ENCODE measurements at regions not wholly inside any gene's neighbourhood (a gene's known extent, or its start where the extent isn't known, plus 50 kb on each side); places are given as distances from the start of the nearest gene placed in this dataset.
A peak's percentile ranks its signal among the peaks of the same experiment; 100 is the strongest.
"Not testable (repeated sequence)": the region's sequence is repeated elsewhere in the genome, so short reads cannot be mapped to it uniquely, and the experiment has no call there.

DNA sequence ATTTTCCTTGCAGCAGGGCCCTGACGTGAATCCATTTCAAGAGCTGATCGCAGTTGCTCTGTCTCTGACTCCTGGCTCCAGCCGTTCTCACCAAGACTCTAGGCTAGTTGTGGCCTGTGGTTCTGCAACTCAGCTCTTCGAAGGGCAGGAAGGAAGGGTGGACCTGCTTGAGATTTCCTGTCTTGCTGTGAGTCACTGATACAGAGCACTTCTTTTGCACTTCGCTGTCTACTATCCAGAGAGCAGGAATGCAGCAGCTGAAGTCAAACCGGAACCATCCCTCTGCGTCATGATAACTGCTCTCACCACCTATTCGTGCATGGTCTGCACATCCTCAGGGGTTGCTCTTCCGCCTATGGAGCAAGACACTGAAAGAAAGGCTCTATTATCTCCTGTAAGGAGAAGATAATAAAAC lies 59.7 kb downstream of the RAP2B start:
- DNase-seq = peak; percentile 44

DNA sequence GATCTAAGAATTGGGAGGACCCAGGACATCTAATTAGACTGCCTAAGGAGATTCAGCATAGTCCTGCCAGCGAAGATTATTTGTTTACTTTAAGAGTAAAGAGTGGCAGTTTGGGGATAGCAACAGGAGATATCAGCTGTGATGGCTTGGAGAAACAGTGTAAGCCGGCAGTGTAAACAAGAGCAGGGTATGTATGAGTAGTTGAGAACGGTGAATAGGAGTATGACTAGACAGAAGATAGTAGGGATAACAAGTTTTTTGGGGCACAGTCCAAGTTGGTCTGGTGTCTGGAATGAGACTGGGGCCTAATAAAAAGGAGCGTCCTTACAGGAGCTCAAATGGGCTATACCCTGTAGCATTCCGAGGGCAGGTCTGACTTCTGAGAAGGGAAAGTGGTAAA lies 64.9 kb downstream of the RAP2B start:
- not testable (repeated sequence) for DNase-seq

DNA sequence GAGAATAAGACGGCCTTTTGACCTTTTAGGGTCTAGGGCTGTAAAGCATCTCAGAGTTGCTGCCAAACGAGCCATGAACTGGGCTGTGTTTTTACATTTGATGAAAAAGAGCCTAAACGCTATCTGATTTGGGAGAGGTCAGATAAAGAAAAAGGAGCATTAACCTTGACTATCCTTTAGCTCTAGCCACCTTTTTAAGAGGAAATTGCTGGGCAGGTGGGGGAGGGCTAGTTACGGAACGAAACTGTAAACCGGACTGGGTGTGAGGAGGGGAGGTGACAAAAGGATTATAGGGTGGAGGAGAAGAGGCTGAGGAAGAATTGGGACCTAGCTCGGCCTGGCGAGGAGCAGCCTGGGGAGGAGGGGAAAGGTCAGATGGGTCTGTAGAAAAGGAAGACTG lies 68.4 kb downstream of the RAP2B start:
- not testable (repeated sequence) for DNase-seq

DNA sequence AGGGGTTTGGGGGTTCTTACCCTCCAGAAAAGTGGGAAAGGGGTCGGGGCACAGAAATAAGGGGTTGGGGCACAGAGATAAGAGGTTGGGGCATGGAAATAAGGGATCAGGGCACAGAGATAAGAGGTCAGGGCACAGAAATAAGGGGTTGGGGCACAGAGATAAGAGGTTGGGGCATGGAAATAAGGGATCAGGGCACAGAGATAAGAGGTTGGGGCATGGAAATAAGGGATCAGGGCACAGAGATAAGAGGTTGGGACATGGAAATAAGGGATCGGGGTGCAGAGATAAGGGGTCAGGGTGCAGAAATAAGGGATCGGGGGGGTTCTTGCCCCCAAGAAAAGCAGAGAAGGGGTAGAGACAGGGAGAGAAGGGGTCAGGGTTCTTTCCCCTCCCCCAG lies 69.2 kb downstream of the RAP2B start:
- not testable (repeated sequence) for DNase-seq

DNA sequence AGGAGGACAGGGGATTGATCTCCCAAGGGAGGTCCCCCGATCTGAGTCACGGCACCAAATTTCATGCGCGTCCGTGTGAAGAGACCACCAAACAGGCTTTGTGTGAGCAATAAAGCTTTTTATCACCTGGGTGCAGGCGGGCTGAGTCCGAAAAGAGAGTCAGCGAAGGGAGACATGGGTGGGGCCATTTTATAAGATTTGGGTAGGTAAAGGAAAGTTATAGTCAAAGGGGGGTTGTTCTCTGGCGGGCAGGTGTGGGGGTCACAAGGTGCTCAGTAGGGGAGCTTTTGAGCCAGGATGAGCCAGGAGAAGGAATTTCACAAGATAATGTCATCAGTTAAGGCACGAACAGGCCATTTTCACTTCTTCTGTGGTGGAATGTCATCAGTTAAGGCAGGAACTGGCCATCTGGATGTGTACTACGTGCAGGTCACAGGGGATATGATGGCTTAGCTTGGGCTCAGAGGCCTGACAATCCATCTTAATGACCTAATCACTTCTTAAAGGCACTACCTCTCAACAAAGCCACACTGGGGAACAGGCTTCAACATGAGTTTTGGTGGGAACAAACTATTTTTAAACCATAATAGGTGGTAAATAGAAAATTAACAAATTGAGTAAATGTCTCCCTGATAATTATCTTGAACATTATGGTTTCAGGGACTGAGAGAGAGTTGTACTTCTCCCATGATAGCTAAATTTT lies 70.2 kb downstream of the RAP2B start:
- not testable (repeated sequence) for DNase-seq

DNA sequence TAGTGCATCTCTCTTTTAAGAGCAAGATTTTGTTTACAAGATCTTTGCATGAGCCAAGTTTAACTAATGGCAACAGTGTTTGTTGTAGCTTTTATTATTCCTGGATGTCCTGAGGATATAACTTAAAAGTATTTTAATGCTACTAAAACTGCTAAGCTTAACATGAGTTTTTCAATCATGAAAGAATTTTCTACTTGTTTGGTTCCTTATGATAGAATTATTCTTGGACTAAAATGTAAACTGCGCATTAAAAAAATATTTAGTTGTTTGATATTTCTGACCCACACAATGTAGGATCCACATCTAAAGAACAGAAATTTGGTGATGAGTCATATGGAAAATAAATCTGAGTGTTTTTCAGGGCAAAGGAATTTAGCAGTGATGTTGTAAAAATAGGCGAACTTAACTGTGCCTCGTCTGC lies 70.8 kb downstream of the RAP2B start:
- no peak for DNase-seq

DNA sequence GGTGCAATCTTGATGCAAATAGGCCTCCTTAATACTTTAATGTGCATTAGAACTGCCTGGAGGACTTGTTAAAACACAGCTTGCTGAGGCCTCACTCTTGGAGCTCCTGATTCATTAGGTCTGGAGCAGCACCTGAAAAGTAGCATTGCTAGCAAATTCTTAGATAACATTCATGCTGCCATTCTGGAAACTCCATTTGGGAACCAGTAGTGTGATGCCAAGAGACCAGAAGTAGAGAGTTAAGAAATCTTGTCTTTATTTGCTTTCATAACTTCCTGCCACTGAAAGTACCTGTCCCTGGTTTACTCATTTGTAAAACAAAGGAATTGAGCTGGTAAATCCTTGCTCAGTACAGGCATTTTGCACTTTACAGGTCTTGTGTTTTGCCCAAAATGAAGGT lies 72.0 kb downstream of the RAP2B start:
- no peak for DNase-seq

DNA sequence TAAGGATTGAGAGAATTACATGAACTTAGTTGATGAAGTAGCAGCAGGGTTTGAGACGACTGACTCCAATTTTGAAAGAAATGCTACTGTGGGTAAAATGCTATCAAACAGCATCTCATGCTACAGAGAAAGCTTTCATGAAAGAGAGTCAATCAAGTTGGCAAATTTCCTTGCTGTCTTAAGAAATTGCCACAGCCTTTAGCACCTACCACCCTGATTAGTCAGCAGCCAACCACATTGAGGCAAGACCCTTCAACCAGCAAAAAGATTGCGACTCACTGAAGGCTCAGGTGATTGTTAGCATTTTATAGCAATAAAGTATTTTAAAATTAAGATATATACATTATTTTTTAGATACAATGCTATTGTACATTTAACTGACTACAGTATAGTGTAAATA lies 80.9 kb downstream of the RAP2B start:
- DNase-seq = no peak

DNA sequence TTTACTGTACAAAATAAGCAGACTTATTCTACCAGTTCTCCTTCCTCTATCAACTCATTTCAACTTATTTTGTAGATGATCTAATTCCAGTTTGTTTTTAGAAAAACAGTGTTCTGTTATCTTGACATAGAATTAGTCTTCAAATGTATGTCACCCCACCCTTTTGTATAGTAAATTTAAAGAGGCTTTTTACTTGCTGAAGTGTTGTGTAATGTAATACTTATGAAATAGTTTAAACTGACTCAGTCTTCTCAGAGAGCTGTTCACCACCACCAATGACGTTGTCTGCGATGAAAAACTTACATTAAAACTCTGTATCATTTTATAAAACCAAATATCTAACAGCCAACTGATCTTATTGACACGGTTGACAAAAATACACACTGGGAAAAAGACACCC lies 82.9 kb downstream of the RAP2B start:
- no peak for DNase-seq

DNA sequence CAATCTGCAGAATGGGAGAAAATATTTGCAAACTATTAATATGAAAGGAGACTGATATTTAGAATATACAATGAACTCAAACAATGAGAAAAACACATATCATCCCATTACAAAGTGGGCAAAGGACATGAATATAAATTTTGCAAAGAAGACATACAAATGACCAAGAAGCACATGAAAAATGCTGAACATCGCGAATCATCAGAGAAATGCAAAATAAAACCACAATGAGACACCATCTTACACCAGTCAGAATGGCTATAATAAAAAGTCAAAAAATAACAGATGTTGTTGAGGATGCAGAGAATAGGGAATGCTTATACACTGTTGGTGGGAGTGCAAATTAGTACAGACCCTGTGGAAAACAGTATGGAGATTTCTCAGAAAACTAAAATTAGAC lies 83.6 kb downstream of the RAP2B start:
- DNase-seq = no peak

DNA sequence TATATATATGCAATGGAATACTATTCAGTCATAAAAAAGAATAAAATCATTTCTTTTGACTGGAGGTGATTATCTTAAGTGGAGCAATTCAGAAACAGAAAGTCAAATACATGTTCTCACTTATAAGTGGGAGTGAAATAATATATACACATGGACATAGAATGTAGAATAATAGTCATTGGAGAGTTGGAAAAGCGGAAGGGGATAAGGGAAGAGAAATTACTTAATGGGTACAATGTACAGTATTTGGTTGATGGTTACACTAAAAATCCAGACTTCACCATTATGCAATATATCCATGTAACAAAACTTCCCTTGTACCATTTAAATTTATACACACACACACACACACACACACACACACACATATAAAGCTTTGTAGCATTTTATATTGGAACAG lies 84.3 kb downstream of the RAP2B start:
- DNase-seq = no peak

DNA sequence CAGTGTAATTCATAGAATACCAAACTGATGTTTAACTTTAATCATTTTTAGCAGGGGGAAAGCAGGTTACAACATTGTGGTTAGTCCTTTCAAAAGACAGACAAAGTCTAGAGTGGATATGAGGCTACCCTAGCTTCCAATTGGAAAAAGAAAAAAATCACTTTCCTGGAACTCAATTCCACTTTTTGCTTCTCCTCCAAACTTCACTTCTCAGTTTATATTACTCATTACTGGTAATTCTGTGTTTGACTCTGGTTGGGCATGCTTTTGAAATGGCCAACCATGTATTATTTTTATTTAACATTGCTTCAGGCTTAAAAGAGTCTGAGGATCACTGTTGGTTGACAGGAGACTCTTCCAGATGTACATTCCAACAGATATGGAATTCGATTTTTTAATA lies 84.8 kb downstream of the RAP2B start:
- DNase-seq = no peak

DNA sequence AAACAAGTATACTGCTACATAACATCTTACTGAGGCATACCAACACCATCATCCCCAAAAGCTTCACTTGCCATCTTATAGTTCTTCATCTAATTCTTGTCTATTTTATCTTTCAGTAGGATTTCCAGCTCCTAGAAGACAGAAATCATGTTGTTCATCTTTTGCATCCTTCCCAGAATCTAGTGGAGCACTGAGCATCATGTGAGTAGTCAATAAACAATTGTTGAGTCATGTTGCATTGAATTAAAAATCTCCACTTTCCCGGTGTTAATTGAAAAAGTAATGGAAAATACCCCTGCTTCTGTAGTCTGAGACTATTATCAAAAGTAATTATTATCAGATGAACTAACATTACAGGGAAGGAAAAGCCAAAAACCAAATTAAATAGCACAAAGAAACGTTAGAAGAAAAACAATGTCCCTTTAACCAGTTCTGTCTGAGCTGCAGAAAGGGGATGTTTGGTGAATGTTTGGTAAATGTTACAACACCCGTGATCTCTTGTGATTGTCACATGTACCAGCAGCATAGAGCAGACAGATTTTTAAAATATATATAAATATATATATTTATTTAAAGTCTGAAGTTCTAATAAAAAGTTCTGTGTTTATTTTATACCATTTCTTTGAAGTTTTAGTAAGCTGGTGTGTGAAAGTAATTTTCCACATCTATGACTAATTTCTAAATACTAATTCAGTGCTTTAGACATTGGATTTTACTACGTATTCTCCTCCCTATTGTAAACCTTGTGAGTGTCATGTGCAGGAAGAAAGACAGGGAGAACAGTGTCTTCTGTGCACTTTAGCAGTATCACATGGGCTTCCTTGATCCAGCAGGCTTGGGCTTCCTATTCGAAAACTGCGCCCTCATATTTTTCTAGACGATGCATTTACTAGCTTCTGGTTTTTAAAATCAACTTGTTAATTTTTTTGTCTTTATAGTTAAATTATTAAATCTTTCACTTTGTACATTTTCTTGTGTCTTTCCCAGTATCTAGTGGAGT lies 85.6 kb downstream of the RAP2B start:
- DNase-seq = no peak

DNA sequence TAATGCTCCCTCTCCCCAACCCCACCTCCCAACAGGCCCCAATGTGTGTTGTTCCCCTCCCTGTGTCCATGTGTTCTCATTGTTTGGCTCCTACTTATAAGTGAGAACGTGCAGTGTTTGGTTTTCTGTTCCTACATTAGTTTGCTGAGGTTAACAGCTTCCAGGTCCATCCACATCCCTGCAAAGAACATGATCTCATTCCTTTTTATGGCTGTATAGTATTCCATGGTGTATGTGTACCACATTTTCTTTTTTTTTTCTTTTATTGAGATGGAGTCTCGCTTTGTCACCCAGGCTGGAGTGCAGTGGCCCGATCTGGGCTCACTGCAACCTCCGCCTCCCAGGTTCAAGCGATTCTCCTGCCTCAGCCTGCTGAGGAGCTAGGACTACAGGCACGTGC lies 86.8 kb downstream of the RAP2B start:
- not testable (repeated sequence) for DNase-seq

DNA sequence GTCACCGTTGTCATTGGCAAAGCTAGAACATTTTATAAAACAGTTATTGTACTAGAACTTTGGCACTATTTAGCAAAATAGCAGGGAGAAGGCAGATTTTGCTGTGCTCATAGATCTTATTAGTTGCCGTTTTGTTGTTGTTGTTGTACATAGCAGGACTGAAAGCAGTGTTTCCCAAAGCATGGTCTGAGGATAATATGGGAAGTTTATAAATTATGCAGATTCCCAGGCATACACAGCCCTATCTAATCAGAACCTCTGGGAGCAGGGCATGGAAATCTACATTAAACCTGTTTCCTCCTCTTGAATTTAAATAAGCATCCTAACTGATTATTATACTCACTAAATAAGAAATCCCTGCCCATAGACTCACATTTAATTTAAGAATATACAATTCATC lies 87.9 kb downstream of the RAP2B start:
- DNase-seq = no peak

DNA sequence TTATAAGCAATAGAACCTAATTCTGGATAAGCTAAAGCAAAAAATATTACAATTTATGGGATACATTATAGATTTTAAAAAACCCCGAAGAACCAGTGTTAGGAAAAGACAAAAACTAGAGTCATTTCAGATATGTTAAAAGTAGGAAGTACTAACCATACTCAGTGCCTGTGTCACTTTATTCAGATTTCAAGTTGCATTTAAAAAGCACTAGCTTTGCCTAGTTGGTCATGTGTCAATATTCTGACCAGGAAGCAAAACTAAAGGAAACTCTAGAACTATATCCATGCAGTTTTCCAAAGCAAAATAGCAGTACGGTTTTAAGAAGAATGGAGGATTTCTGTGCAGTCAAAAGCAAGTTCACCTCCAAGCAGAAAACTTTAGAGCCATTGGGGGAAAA lies 88.4 kb downstream of the RAP2B start:
- no peak for DNase-seq

DNA sequence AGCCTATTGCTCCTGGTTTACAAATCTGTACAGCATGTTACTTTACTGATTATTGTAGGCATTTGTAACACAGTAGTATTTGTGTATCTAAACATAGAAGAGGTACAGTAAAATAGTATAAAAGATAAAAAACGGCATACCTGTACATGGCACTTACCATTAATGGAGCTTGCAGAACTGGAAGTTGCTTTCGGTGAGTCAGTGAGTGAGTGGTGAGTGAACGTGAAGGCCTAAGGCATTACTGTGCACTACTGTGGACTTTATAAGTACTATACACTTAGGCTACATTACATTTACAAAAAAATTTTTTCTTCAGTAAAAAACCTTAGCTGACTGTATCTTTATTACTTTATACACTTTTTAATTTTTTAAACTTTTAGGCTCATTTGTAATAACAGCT lies 90.9 kb downstream of the RAP2B start:
- no peak for DNase-seq

DNA sequence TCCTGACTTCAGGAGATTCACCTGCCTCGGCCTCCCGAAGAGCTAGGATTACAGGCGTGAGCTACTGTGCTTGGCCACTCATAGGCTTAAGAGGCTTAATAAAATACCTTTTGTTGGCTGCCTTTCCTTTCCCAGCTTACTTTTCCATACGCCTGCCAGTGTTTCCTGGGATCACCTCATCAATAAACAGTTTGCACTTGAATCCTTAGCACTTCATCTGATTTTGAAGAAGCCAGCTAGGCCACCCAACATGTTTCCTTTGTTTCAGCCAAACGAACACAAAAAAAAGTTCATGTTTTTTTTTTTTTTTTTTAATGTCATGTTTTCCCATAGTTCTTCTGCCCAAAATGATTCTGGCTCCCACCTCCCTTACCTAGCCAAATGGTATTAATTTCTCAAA lies 92.3 kb downstream of the RAP2B start:
- DNase-seq = no peak

DNA sequence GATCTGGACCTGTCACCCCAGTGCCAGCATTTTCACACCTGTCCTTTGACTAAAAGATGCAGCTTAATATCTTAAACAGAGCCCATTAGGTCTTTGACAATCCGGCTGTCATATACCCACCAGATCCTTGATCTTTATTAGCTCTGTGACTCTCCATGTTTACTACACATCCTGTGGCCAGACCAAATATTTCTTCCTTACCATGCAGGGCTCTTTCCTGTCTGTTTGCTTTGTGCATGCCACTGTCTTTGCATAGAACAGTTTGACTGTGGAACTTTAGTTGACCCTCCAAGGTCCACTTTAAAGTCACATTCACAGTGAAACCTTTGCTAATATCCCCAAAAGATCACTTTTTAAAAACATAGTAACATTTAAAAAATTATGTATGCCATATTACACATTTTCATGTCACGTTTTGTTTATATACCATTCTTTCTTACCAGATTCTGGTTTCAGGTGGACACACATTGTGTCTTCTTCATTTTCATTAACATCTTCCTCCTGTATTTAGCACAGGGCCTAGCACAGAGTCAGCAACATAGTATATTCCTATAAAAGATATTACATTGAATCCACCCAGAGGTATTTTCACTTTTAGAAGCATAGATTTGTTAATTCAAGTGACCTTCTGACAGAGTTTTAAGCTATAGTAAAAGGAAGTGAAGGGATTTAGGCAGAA lies 95.8 kb downstream of the RAP2B start:
- no peak for DNase-seq

DNA sequence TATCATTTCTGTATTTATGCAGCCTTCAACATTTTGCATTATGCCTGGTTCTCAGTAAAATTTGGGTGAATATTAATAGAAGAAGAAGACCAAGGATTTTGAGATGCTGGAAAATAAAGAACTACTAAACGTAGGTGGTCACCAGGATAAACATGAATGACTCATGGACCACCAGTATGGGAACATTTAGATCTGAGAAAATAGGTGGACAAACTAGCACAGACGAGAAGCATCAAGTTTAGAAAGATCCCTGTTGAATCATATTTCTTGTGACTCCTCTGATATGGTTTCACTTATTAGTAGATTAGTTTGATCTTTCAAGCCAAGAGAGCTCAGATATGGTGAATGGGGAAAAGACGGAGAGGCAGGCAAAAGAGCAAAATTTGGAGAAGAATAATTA lies 97.9 kb downstream of the RAP2B start:
- DNase-seq = no peak

DNA sequence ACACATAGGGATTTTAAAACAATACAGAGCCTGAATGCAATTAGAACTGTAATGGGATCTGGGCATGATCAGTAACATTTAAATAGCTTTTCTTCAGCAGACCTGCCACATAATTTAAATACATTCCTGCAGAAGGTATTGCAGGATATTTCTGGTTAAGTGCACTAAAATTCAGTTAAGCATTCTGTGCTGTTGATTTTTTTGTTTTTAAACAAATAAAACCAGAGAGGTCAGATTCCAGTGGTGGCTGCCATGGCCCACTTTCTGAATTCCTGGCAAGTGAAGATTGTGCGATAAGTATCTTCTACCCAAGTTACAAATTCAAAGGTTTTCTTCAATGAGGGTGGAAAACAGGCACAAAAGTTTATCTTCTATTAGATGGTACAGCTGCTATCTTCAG lies 98.7 kb downstream of the RAP2B start:
- DNase-seq = no peak

DNA sequence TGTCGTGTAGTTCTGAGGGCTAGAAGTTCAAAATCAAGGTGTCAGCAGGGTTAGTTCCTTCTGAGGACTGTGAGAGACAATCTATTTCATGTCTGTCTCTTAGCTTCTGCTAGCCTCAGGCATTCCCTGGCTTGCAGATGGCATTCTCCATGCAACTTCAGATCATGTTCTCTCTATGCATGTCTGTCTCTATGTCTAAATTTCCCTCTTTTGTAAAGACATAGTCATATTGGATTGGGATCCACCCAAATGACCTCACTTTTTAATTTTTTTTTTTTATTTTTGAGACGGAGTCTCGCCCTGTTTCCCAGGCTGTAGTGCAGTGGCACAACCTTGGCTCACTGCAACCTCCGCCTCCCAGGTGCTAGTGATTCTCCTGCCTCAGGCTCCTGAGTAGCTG lies 104.6 kb downstream of the RAP2B start:
- no peak for DNase-seq

DNA sequence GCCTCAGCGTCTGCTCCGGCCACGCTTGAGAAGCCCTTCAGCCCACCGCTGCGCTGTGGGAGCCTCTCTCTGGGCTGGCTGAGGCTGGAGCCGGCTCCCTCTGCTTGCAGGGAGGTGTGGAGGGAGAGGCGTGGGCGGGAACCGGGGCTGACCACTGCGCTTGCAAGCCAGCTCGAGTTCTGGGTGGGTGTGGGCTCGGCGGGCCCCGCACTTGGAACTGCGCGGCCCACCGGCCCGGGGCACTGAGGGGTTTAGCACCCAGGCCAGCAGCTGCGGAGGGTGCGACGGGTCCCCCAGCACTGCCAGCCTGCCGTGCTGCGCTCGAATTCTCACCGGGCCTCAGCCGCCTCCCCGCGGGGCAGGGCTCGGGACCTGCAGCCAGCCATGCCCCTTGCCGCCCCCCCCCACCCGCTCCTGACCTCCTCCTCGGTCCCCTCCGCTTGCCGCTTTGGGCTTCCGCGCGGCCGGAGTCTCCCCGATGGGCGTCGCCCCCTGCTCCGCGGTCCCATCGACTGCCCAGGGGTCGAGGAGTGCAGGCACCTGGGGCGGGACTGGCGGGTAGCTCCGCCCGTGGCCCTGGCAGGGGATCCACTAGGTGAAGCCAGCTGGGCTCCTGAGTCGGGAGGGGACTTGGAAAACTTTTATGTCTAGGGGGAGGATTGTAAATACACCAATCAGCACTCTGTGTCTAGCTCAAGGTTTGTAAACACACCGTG lies 106.7 kb downstream of the RAP2B start:
- no peak for DNase-seq

All from activated CD4-positive, CD25-positive, alpha-beta regulatory T cell treated with anti-CD3 and anti-CD28 coated beads, Interleukin-2, amount 50 U/mL, for 72 hours (primary cell).